Large intestine (tissue), 3 donors: ENCODE measurements at regions not wholly inside any gene's neighbourhood (a gene's known extent, or its start where the extent isn't known, plus 50 kb on each side); places are given as distances from the start of the nearest gene placed in this dataset.

Source experiments
- DNase-seq, 2 donors: peaks; one replicate each; pipeline versions ENCODE4 v3.0.0 to v3.0.0-alpha.2; 2013
- H3K27ac ChIP-seq: one replicate; pipeline ENCODE4 v1.5.1; 2013; ENCODE audit warnings: low read length
- H3K27me3 ChIP-seq: 2 replicates; pipeline ENCODE4 v1.6.1; 2013; ENCODE audit warnings: low read length; ENCODE audit not compliant: control insufficient read depth, insufficient read depth
- H3K36me3 ChIP-seq: 2 replicates; pipeline ENCODE4 v1.6.1; 2013; ENCODE audit warnings: low read length; ENCODE audit not compliant: control insufficient read depth, insufficient read depth
- H3K4me1 ChIP-seq: one replicate; pipeline ENCODE4 v1.6.1; 2013; ENCODE audit warnings: low read length; ENCODE audit not compliant: control insufficient read depth, insufficient read depth
- H3K4me3 ChIP-seq: one replicate; pipeline ENCODE4 v1.5.1; 2013; ENCODE audit warnings: low read length
- H3K9me3 ChIP-seq: one replicate; pipeline ENCODE4 v1.6.1; 2013; ENCODE audit warnings: mild to moderate bottlenecking, low read depth, low read length, moderate library complexity; ENCODE audit not compliant: control insufficient read depth
- WGBS: methylation state at CpG from one replicate; pipeline ENCODE4 v1.1.5; 2013; ENCODE audit warnings: low lambda C conversion rate; ENCODE audit not compliant: insufficient coverage; 5-methylcytosine and 5-hydroxymethylcytosine counted together

DNA sequence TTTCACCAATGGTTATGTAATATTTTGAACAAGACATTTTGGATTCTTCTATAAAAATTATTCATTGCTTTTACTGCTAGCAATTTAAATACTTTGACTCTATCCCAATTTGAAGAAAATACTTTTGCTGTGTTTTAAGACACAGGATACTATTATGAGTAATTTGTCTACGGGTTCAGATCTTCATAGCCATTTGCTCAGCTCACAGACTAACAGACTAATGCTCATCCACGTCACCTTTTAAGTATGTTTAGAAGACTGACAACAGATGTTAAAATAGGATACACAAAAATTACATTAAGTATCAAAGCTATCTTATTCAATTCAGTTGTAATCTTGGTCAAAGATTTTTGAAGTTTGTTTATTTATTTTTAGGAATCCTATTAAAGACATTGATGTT, 251.3 kb upstream of the CHRM2 start:
- no peaks in the 10 kb centered on the region for H3K27me3 ChIP-seq
- no peak for DNase-seq
- H3K36me3 ChIP-seq = no peaks in the 10 kb centered on the region
- H3K27ac ChIP-seq = no peak overlapping the region
- no CpG with 5 or more reads among the region's 2 CpGs for WGBS
- no peak overlapping the region for H3K4me3 ChIP-seq
- no peaks in the 10 kb centered on the region for H3K4me1 ChIP-seq
- no peaks in the 10 kb centered on the region for H3K9me3 ChIP-seq

DNA sequence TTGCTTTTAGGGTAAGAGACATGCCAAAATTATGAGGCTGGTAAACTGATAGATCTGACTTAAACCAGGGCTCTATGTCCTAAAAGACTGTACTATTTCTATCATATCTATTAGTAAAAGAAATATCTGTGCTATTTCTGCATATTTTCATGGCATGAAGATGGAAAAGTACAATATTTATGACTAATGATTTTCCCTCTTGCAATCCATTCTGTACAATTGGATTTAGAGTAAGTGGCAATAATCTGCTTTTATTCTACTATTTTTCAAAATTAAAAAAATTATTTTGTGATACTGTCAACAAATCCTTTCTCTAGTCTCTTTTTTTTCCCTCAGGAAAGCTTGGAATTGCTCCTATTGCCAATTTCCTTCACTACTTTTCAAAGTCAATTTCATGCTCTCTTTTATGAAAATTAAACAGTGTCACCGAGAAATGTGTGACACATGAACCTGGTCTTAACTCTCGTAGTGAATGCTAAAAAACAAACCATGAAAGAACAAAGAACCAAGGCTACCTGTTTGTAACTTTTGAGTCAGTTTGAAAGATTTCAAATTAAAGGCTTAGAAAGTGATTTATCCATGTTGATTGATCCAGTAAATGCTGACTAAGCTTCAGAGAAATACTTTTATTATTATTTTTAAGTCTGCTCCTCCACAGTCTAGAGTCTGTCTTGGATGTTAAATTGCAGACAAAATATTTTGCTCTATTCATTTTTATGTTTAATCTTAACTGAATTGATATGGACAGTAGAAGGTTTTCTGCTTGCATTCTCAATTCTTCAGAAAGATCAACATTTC, 262.7 kb upstream of the CHRM2 start:
- H3K4me1 ChIP-seq = no peaks in the 10 kb centered on the region
- no peaks in the 10 kb centered on the region for H3K36me3 ChIP-seq
- DNase-seq = no peak
- no peak overlapping the region for H3K27ac ChIP-seq
- H3K9me3 ChIP-seq = no peaks in the 10 kb centered on the region
- H3K27me3 ChIP-seq = no peaks in the 10 kb centered on the region
- no peak overlapping the region for H3K4me3 ChIP-seq
- 80% methylated on average over 1 of the region's 2 CpGs for WGBS

DNA sequence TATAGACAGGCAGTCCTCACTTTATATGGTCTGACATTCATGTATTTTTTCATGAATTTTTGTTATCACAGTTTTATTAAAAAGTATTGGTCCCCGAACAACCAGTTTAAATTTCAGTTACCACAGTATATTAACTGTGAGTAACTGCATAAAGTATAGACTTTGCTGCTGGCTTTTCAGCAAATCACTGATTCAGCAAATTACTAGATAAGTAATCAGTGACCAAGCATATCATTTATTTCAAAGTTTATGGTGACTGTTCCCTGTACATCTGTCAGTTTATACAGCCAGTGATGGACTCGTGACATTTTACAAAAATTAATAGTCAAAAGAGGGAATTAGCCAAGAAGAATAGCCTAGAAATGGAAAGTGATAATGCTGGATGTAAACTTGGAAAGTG, 266.7 kb upstream of the CHRM2 start:
- no peaks in the 10 kb centered on the region for H3K4me1 ChIP-seq
- no peaks in the 10 kb centered on the region for H3K27me3 ChIP-seq
- H3K4me3 ChIP-seq = no peak overlapping the region
- H3K36me3 ChIP-seq = no peaks in the 10 kb centered on the region
- no peak overlapping the region for H3K27ac ChIP-seq
- 60% methylated on average over 1 of the region's 2 CpGs for WGBS
- DNase-seq = no peak
- no peaks in the 10 kb centered on the region for H3K9me3 ChIP-seq

DNA sequence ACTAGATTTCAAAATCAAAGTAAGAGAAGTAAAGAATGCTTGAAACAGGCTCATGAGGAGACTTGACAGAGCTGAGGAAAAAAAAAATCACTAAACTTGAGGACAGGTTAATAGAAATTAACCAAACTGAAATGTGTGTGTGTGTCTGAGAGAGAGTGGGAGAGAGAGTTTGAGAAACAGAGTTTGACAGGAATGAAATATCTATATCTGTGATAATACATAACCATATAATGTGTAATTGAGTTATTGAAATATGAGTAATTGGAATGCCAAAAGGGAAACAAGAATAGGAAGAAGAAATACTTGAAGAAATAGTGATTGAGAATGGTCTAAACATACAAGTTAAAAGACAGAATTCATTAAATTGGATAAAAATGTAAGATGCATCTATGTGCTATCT, 268.0 kb upstream of the CHRM2 start:
- H3K36me3 ChIP-seq = no peaks in the 10 kb centered on the region
- H3K9me3 ChIP-seq = no peaks in the 10 kb centered on the region
- H3K27ac ChIP-seq = no peak overlapping the region
- no peak overlapping the region for H3K4me3 ChIP-seq
- no peaks in the 10 kb centered on the region for H3K4me1 ChIP-seq
- no peaks in the 10 kb centered on the region for H3K27me3 ChIP-seq
- no peak for DNase-seq

DNA sequence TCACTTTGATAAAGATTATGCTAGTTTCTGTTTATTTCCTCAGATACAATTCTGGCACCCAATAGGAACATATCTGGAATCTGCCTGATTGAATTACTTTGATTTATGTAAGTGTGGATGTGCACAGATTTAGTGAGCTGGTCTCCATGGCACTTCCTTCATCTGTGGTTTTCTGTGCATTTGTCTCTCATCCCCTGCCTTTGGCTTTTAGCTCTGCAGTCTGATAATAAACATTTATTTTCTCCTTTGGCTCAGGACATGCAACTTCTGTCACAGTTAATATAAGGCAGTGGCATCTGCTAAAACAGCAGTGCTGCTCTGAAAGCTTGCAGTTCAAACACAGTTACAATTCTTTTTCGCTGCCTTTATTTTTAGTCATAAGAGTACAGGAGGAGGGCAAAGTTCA, 273.7 kb upstream of the CHRM2 start:
- H3K27me3 ChIP-seq = no peaks in the 10 kb centered on the region
- H3K4me1 ChIP-seq = no peaks in the 10 kb centered on the region
- DNase-seq = peak in 1 of 2 donors; percentile 13
- H3K27ac ChIP-seq = peak overlapping the region; percentile 6
- no CpG with 5 or more reads among the region's 1 CpG for WGBS
- H3K9me3 ChIP-seq = no peaks in the 10 kb centered on the region
- H3K36me3 ChIP-seq = no peaks in the 10 kb centered on the region
- H3K4me3 ChIP-seq = no peak overlapping the region

DNA sequence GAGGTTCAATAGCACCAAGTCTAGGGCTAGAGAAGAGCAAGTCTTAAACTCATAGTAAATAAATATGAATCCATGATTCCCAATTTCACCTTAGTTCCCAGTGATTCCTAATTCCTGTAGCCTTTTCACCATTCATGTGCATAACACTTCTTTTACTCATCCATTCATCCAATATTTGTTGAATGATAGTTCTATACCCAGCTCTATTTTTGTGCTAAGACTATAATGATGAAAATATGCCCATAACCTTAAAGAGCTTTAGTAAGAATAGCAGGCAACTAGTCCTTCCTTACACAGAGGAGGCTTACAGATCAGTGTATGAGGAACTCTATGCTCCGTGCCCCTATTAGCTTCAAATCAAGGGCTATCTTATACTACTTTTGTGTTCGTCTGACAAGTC, 280.2 kb upstream of the CHRM2 start:
- Histone ChIP-seq H3K27ac (no peak overlapping the region), H3K4me3 (no peak overlapping the region), H3K4me1 (no peaks in the 10 kb centered on the region), H3K27me3 (no peaks in the 10 kb centered on the region), H3K36me3 (no peaks in the 10 kb centered on the region), H3K9me3 (no peaks in the 10 kb centered on the region)
- no peak for DNase-seq
- 100% methylated on average over 1 of the region's 2 CpGs for WGBS

DNA sequence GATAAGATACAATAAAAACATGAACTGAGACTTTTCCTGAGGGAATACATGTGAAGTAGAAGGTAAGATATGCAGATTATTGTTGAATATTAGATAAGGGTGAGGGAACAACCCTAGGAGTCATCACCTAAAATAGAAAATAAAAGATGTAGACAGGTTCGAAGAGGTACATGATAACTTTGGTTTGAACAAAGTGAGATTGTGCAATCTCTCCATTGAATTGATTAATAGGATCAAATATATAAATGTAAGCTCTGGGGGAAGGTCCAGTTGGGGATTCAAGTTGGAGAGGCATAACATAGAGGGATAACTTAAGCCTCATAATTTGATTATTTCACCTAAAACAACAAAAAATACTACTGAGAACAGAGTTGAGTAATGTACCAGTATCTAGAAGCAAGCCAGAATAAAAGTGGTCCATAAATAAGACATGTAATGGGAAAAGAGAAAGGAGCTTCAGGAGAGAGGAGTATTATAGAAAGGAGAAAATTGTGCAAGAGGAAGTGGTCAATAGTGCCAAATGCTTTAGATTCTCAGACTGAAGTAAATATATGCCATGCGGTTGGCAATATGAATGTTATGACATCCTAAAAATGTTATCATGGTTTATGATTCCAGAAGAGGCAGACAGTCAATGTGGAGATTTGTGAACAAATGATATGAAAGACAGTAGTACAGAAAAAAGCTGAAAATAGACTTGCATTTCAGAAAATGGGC, 282.3 kb upstream of the CHRM2 start:
- Histone ChIP-seq H3K9me3 (no peaks in the 10 kb centered on the region), H3K27ac (no peak overlapping the region), H3K4me3 (no peak overlapping the region), H3K36me3 (no peaks in the 10 kb centered on the region), H3K4me1 (no peaks in the 10 kb centered on the region), H3K27me3 (no peaks in the 10 kb centered on the region)
- 100% methylated on average over 2 of the region's 2 CpGs for WGBS
- no peak for DNase-seq

DNA sequence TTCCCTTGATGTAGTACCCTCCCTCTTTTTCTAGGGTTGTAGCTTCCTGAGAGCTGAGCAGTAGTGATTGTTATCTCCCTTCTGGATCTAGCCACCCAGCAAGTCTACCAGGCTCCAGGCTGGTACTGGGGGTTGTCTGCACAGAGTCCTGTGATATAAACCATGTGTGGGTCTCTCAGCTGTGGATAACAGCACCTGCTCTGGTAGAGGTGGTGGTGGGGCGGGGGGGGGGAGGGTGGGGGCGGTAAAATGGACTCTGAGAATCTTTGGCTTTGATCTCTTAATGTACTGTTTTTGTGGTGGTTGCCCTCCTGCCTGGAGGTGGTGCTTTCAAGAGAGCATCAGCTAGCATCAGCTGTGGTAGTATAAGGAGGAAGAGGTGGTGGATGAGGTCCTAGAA, 302.0 kb upstream of the CHRM2 start:
- DNase-seq = no peak
- no peaks in the 10 kb centered on the region for H3K4me1 ChIP-seq
- H3K4me3 ChIP-seq = no peak overlapping the region
- no peak overlapping the region for H3K27ac ChIP-seq
- WGBS = no CpG with 5 or more reads among the region's 2 CpGs
- H3K27me3 ChIP-seq = no peaks in the 10 kb centered on the region
- H3K9me3 ChIP-seq = no peaks in the 10 kb centered on the region
- no peaks in the 10 kb centered on the region for H3K36me3 ChIP-seq

DNA sequence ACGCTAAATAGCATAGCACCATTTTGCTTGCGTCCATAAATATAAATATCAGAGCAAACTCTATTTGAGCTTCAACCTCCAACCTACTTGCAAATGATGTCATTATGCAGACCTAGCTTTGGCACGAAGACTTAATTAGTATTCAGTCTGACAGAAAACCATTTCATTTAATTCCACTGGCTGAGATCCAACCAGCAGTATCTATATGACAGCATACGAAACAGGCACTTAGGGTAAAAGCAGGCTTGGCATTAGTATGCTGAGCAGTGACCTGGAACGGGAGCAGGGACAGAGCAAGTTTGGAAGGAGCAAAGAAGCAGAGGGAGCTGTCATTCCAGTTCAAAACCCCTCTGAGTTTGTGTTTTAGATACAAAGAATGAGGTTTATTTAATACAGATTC, 312.5 kb upstream of the CHRM2 start:
- Histone ChIP-seq H3K4me1 (no peaks in the 10 kb centered on the region), H3K36me3 (no peaks in the 10 kb centered on the region), H3K27ac (no peak overlapping the region), H3K27me3 (no peaks in the 10 kb centered on the region), H3K9me3 (peaks cover 2% of the 10 kb centered on the region), H3K4me3 (no peak overlapping the region)
- peak; percentile 3 to 7 for DNase-seq
- no CpG with 5 or more reads among the region's 5 CpGs for WGBS

DNA sequence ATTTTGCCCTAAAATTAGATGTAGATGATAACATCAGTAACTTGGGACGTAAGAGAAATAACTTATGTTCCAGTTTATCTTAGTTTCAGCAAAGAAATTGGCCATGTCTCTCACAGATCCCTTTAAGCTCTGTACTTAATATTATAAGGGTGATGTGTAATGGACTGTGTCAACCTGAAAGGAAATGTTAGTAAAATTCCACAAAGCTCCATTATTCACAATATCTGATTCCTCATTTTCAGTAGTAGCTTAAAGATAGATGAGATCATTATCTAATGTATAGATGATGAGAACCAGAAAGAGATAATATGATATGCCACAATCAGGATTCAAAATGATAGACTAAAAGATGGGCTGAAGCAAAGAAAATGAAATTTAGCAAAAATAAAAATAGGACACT, 316.8 kb upstream of the CHRM2 start:
- Histone ChIP-seq H3K9me3 (no peaks in the 10 kb centered on the region), H3K27ac (no peak overlapping the region), H3K4me1 (no peaks in the 10 kb centered on the region), H3K27me3 (no peaks in the 10 kb centered on the region), H3K4me3 (no peak overlapping the region), H3K36me3 (no peaks in the 10 kb centered on the region)
- no CpG with 5 or more reads among the region's 1 CpG for WGBS
- DNase-seq = no peak

DNA sequence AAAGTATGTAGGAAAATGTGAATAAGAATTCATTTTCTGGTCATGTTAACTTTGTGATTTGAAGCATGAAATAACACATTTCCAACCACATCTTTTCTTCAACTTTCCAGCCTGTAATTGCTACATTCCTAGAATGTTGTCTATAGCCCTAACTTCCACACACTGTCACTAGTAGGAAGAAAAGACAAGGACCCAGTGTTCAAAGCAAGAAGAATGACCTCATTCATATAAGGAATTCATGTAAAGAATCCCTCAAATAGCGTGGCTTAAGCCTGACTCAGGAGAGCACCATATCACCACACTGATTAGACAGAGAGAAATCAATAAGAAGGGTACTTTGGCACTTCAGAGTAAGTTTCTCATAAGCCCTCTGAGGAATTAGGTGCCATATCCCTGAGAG, 318.7 kb upstream of the CHRM2 start:
- no peaks in the 10 kb centered on the region for H3K4me1 ChIP-seq
- no peak overlapping the region for H3K27ac ChIP-seq
- no peak for DNase-seq
- no peaks in the 10 kb centered on the region for H3K9me3 ChIP-seq
- no CpG with 5 or more reads among the region's 1 CpG for WGBS
- H3K27me3 ChIP-seq = no peaks in the 10 kb centered on the region
- no peaks in the 10 kb centered on the region for H3K36me3 ChIP-seq
- no peak overlapping the region for H3K4me3 ChIP-seq
